Vagina (tissue), 2 donors: ENCODE measurements at regions not wholly inside any gene's neighbourhood (a gene's known extent, or its start where the extent isn't known, plus 50 kb on each side); places are given as distances from the start of the nearest gene placed in this dataset.

Experiments
- CTCF ChIP-seq, 3 experiments: fragments of 450-650 bp in 2 of 3; fragments of 200-600 bp in 1 of 3; sonication (generic) in 1 of 3; IDR thresholded peaks; one replicate each; pipeline ENCODE4 v1.5.1; 2017 to 2019; ENCODE audit warnings: antibody characterized with exemption in 3 of 3, mild to moderate bottlenecking in 2 of 3, moderate library complexity in 2 of 3
- POLR2A ChIP-seq, 2 donors: fragments of 450-650 bp; IDR thresholded peaks; one replicate each; pipeline ENCODE4 v1.6.1; 2017; ENCODE audit warnings: antibody characterized with exemption in 2 of 2, mild to moderate bottlenecking in 2 of 2, moderate library complexity in 2 of 2

GRCh38 chr10:111485767-111486166 lies 408.9 kb downstream of the ADRA2A start:
- TF ChIP-seq CTCF (IDR thresholded peaks at IDR 0.05) (no peak), POLR2A (IDR thresholded peaks at IDR 0.05) (no peak)
